Lower leg skin (tissue), 4 donors: ENCODE measurements at regions not wholly inside any gene's neighbourhood (a gene's known extent, or its start where the extent isn't known, plus 50 kb on each side); places are given as distances from the start of the nearest gene placed in this dataset.

Source experiments
- DNase-seq, 2 donors: peaks; one replicate each; pipeline ENCODE4 v3.0.0-alpha.2; 2019; ENCODE audit warnings: low spot score in 2 of 2
- H3K4me3 ChIP-seq: fragments of 200-600 bp; sonication (generic); 2 replicates; pipeline ENCODE4 v1.5.1; 2017; ENCODE audit warnings: mild to moderate bottlenecking, low read depth; ENCODE audit not compliant: poor library complexity, severe bottlenecking
- POLR2A ChIP-seq, 2 donors: fragments of 450-650 bp; IDR thresholded peaks; one replicate each; pipeline ENCODE4 v1.6.1; 2016 to 2017; ENCODE audit warnings: antibody characterized with exemption in 2 of 2, mild to moderate bottlenecking in 1 of 2, moderate library complexity in 1 of 2
- WGBS, 2 donors: methylation state at CpG; one replicate each; pipeline ENCODE4 v1.1.5; 2018; 5-methylcytosine and 5-hydroxymethylcytosine counted together
- intact Hi-C: fragments of 100-400 bp; cut with DNase I; formaldehyde crosslinking; loops from one replicate; pipeline ENCODE4 v1.15.0; 2023; ENCODE audit warnings: low total_unique reads
- TF ChIP-seq, protein P1 (sequence below), 3 donors: fragments of 450-650 bp; IDR thresholded peaks; one replicate each; pipeline ENCODE4 v1.5.1; 2016; ENCODE audit warnings: antibody characterized with exemption in 3 of 3, mild to moderate bottlenecking in 3 of 3, moderate library complexity in 2 of 3

DNA sequence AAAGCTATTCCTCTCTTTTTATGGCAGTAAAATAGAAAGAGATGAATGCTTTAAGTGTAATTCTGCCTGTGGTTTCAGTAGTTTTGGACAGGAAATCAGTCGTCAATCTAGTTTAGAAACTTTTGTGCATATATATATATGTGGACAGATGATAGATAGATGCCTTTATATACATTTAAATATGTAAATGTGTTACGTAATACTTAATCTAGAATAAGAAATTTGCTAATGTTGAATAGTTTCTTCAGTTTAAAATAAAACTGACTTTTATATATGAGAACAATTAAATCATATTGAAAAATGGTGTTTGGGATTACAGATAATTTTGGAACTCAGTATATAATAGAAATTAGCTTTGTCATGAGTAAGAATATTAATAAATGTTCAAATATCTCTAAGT is 1165.7 kb upstream of the NCAM2 start:
- intact Hi-C loops: no loop called here
- TF ChIP-seq POLR2A (IDR thresholded peaks at IDR 0.05): no peak
- TF ChIP-seq, protein P1, sequence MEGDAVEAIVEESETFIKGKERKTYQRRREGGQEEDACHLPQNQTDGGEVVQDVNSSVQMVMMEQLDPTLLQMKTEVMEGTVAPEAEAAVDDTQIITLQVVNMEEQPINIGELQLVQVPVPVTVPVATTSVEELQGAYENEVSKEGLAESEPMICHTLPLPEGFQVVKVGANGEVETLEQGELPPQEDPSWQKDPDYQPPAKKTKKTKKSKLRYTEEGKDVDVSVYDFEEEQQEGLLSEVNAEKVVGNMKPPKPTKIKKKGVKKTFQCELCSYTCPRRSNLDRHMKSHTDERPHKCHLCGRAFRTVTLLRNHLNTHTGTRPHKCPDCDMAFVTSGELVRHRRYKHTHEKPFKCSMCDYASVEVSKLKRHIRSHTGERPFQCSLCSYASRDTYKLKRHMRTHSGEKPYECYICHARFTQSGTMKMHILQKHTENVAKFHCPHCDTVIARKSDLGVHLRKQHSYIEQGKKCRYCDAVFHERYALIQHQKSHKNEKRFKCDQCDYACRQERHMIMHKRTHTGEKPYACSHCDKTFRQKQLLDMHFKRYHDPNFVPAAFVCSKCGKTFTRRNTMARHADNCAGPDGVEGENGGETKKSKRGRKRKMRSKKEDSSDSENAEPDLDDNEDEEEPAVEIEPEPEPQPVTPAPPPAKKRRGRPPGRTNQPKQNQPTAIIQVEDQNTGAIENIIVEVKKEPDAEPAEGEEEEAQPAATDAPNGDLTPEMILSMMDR (IDR thresholded peaks at IDR 0.05): no peak
- DNase-seq: no peak
- WGBS, 2 donors: 80 to 83% methylated on average over 2 of the region's 2 CpGs
- no peak overlapping the region for H3K4me3 ChIP-seq

DNA sequence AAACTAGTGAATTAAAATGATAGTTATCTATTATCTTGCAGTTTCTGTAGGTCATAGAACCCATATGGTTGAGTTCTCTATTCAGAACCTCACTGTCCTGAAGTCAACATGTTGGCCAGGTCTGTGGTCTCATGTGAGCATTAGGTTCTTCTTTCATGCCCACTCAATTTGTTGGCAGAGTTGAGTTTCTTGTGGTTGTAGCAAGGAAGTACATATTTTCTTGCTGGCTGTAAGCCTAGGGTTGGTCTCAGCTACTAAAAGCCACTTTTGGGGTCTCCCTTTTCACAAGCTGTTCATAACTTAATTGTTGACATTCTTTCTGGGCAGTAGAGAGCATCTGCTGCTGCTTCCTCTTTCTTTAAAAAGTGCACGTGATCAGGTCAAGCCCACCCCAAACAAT is 1165.1 kb upstream of the NCAM2 start:
- intact Hi-C loops: no loop called here

DNA sequence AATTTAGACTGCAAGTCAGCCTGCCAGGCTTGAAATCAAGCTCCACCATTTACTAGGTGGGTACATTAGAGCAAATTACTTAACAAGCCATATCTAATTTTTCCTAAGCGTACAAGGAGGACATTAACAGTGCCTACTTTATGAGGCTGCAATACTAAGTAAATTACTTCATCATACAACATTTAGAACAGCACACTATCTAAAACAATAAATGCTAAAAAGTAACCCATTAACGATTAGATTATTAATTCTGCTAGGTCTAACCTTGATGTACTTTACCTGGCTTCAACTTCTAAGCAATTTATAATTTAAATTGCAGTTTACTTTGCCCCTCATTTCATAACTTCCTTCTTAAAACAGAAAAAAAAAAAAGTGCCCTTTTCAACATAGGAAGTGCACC is 1155.6 kb upstream of the NCAM2 start:
- TF ChIP-seq, protein P1 (IDR thresholded peaks at IDR 0.05): no peak
- no peak for TF ChIP-seq POLR2A (IDR thresholded peaks at IDR 0.05)
- intact Hi-C loops: no loop called here
- no peak overlapping the region for H3K4me3 ChIP-seq
- 86 to 91% methylated on average over 2 of the region's 2 CpGs for WGBS, 2 donors
- no peak for DNase-seq

More for the DNA sequence above, 1165.1 kb upstream of the NCAM2 start:
- TF ChIP-seq, protein P1 (IDR thresholded peaks at IDR 0.05): no peak
- TF ChIP-seq POLR2A (IDR thresholded peaks at IDR 0.05): no peak
- no peak for DNase-seq
- 39 to 40% methylated on average over 1 of the region's 1 CpG for WGBS, 2 donors
- no peak overlapping the region for H3K4me3 ChIP-seq

DNA sequence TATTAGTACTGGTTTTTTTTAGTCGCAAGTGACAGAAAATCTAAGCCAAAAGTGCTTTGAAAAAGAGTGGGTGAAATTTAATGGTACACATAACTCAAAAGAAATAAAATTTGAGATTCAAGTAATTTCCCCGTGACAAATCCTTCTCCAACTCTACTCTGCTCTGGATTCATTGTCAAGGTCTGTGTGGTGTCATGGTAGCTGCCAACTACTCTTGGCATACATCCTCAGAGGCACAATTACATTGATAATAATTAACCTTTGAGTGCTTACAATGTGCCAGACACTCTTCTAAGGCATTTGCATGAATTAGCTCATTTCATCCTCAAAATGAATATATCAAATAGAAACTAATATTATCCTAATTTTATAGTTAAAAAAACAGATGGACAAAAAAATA is 1153.9 kb upstream of the NCAM2 start:
- intact Hi-C loops: no loop called here
- WGBS, 2 donors: 81 to 83% methylated on average over 2 of the region's 2 CpGs
- no peak for DNase-seq

DNA sequence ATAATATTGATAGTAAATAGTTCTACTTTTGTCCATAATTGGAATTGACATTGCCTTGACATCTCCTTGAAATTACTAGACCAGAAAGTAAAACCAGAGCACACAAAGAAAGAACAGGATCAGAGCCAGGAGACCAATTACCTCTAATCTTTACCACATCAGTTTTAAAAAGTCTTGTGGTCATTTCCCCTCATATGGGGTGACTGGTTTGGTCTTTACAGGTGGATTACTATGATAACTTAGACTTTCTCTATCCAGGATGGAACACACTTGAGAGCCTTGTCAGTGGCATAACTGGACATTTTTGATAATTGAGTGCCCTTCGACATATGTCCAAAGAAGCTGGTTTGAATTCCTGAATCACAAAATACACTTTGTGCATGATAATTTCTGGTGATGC is 1148.1 kb upstream of the NCAM2 start:
- TF ChIP-seq, protein P1 (IDR thresholded peaks at IDR 0.05): no peak
- intact Hi-C loops: no loop called here
- H3K4me3 ChIP-seq: no peak overlapping the region
- DNase-seq: no peak
- 82 to 85% methylated on average over 1 of the region's 1 CpG for WGBS, 2 donors

More for the DNA sequence above, 1153.9 kb upstream of the NCAM2 start:
- no peak overlapping the region for H3K4me3 ChIP-seq
- no peak for TF ChIP-seq POLR2A (IDR thresholded peaks at IDR 0.05)
- TF ChIP-seq, protein P1 (IDR thresholded peaks at IDR 0.05): no peak

DNA sequence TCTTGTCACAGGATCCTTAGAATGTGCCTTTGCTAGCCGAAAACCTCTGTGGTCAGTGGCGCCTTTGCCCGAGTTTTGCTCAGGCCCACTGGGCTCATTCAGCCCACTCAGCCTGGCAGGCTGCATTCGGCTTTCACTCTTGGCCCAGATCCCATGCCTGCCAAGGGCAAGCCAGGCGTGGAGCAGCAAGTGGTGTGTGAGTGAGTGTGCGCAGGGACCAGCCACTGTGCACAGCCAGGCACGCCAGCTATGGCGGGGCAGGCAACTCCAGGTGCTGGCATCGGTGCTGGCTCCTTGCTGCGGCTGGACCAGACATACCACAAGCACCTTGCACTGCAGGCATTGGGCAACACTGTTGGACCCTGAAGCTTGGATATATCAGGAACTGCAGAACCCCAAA is 1145.1 kb upstream of the NCAM2 start:
- no peak for DNase-seq
- TF ChIP-seq POLR2A (IDR thresholded peaks at IDR 0.05): no peak
- TF ChIP-seq, protein P1 (IDR thresholded peaks at IDR 0.05): no peak
- no peak overlapping the region for H3K4me3 ChIP-seq
- 87 to 97% methylated on average over 7 to 10 of the region's 10 CpGs for WGBS, 2 donors
- intact Hi-C loops: no loop called here
